GM12878 (cell line): ENCODE measurements at regions not wholly inside any gene's neighbourhood (a gene's known extent, or its start where the extent isn't known, plus 50 kb on each side); places are given as distances from the start of the nearest gene placed in this dataset.

Experiments
- ATAC-seq: fragments of 200-7000 bp; cut with Tn5 transposase; 3 replicates; pipeline ENCODE4 v1.9.1; 2020; ENCODE audit warnings: mild to moderate bottlenecking, moderate library complexity
- BruUV-seq: library from RNA; stranded (reverse); fragments of 400-500 nt; replicated peaks from 2 replicates; lab custom pipeline; 2021; lab: Mats Ljungman, UMichigan
- CTCF ChIA-PET: fragments of 300-600 bp; sonication (Branson Sonifier 250); formaldehyde crosslinking; extraction: SDS; loops from one replicate; lab custom pipeline; 2021; ENCODE audit warnings: inconsistent platforms; lab: Yijun Ruan, JAX
- POLR2A ChIA-PET: fragments of 350-600 bp; formaldehyde crosslinking; extraction: SDS; loops from one replicate; lab custom pipeline; 2021; ENCODE audit warnings: inconsistent platforms; lab: Charles Lee
- RAD21 ChIA-PET: fragments of 300-600 bp; sonication (Branson Sonifier 250); formaldehyde crosslinking; loops from one replicate; lab custom pipeline; 2023; ENCODE audit warnings: antibody characterized with exemption; ENCODE audit not compliant: unreplicated experiment; lab: Charles Lee
- SMC1A ChIA-PET: fragments of 300-600 bp; sonication (Branson Sonifier 250); formaldehyde crosslinking; loops from one replicate; lab custom pipeline; 2023; ENCODE audit not compliant: unreplicated experiment, uncharacterized antibody; lab: Charles Lee
- DNase-seq: peaks from one replicate; pipeline ENCODE4 v3.0.0-alpha.2; 2011; ENCODE audit warnings: low read depth, low spot score
- FAIRE-seq: peaks from 3 replicates; lab custom pipeline; 2011; peaks lifted over from hg19 to GRCh38; lab: Jason Lieb, UNC
- H2AFZ ChIP-seq: 2 replicates; pipeline ENCODE4 v1.6.0; 2011; ENCODE audit warnings: low read depth, low read length, control low read depth; ENCODE audit not compliant: control insufficient read depth
- H3K27ac ChIP-seq: 2 replicates; pipeline ENCODE4 v1.5.1; 2011; ENCODE audit warnings: control low read depth; ENCODE audit not compliant: control insufficient read depth, insufficient read depth
- H3K27me3 ChIP-seq, 2 experiments: replicated peaks in 1 of 2; 2 replicates each; pipeline versions ENCODE4 v1.6.0 to v1.6.1; 2011; ENCODE audit warnings: low read length in 1 of 2; ENCODE audit not compliant: control insufficient read depth in 2 of 2, insufficient read depth in 2 of 2
- H3K36me3 ChIP-seq, 2 experiments: 2 replicates each; pipeline ENCODE4 v1.5.1; 2011; ENCODE audit warnings: low read length in 1 of 2; ENCODE audit not compliant: control insufficient read depth in 2 of 2, insufficient read depth in 2 of 2
- H3K4me1 ChIP-seq: 2 replicates; pipeline ENCODE4 v1.6.1; 2011; ENCODE audit warnings: mild to moderate bottlenecking, low read length, moderate library complexity, mixed read lengths; ENCODE audit not compliant: control insufficient read depth, insufficient read depth
- H3K4me2 ChIP-seq: 2 replicates; pipeline ENCODE4 v1.6.0; 2011; ENCODE audit warnings: control low read depth; ENCODE audit not compliant: control insufficient read depth, insufficient read depth
- H3K4me3 ChIP-seq: fragments of 200-600 bp; sonication (generic); 2 replicates; pipeline ENCODE4 v1.5.1; 2016
- H3K79me2 ChIP-seq: 2 replicates; pipeline ENCODE4 v1.6.0; 2011; ENCODE audit warnings: low read length; ENCODE audit not compliant: control insufficient read depth, insufficient read depth
- H3K9ac ChIP-seq: 2 replicates; pipeline ENCODE4 v1.8.0; 2011; ENCODE audit warnings: low read length, control low read depth, mixed read lengths; ENCODE audit not compliant: control insufficient read depth, insufficient read depth
- H3K9me3 ChIP-seq: replicated peaks from 3 replicates; pipeline ENCODE4 v1.5.1; 2011; ENCODE audit warnings: mild to moderate bottlenecking, low read length; ENCODE audit not compliant: control insufficient read depth, insufficient read depth
- H4K20me1 ChIP-seq: 2 replicates; pipeline ENCODE4 v1.6.0; 2011; ENCODE audit not compliant: control insufficient read depth, insufficient read depth
- CTCF ChIP-seq, 3 experiments: IDR thresholded peaks in 2 of 3; conservative IDR thresholded peaks in 1 of 3; 2 replicates each; pipeline ENCODE4 v1.5.1; 2011; ENCODE audit warnings: low read depth in 3 of 3, low read length in 3 of 3, mild to moderate bottlenecking in 3 of 3, control low read depth in 2 of 3, moderate library complexity in 2 of 3, inconsistent platforms in 1 of 3, mixed read lengths in 1 of 3; ENCODE audit not compliant: control insufficient read depth in 2 of 3, insufficient read depth in 1 of 3; ENCODE audit errors: extremely low read depth in 1 of 3
- IRF4 ChIP-seq: IDR thresholded peaks from 2 replicates; pipeline ENCODE4 v1.6.1; 2011; ENCODE audit warnings: low read depth, low read length
- KAT2A ChIP-seq: conservative IDR thresholded peaks from 2 replicates; pipeline ENCODE4 v1.6.1; 2011; ENCODE audit warnings: low read depth, low read length; ENCODE audit not compliant: control insufficient read depth
- RAD21 ChIP-seq: IDR thresholded peaks from 2 replicates; pipeline ENCODE4 v1.6.1; 2011; ENCODE audit warnings: mild to moderate bottlenecking, low read depth, low read length, moderate library complexity; ENCODE audit not compliant: insufficient read depth
- RELA ChIP-seq: fragments of 450-650 bp; IDR thresholded peaks from 2 replicates; pipeline ENCODE4 v1.8.0; 2014; ENCODE audit warnings: borderline replicate concordance; ENCODE audit not compliant: partially characterized antibody
- SMARCA5 ChIP-seq: fragments of 450-650 bp; IDR thresholded peaks from 2 replicates; pipeline ENCODE4 v1.6.1; 2017; ENCODE audit warnings: mild to moderate bottlenecking
- SMC3 ChIP-seq: IDR thresholded peaks from 2 replicates; pipeline ENCODE4 v1.6.1; 2011; ENCODE audit warnings: low read length, improper control_type of control experiment, borderline replicate concordance
- YY1 ChIP-seq: IDR thresholded peaks from 2 replicates; pipeline ENCODE4 v1.6.1; 2011; ENCODE audit warnings: low read depth, mild to moderate bottlenecking, low read length
- WGBS: methylation state at CpG from one replicate; pipeline ENCODE4 v1.1.6; 2016; ENCODE audit warnings: low lambda C conversion rate; ENCODE audit not compliant: insufficient replicate concordance, insufficient coverage; ENCODE audit errors: missing lambda C conversion rate; 5-methylcytosine and 5-hydroxymethylcytosine counted together
- in situ Hi-C: fragments of 300-500 bp; cut with MboI; formaldehyde crosslinking; loops from 9 replicates; pipeline ENCODE4 v1.14.3; 2018; ENCODE audit warnings: mixed read lengths
- intact Hi-C: fragments of 100-400 bp; cut with micrococcal nuclease; formaldehyde crosslinking; loops from one replicate; pipeline ENCODE4 v1.14.2; 2022; ENCODE audit not compliant: unreplicated experiment
- TF ChIP-seq, protein P1 (sequence below): fragments of 450-650 bp; IDR thresholded peaks from 2 replicates; pipeline ENCODE4 v1.6.1; 2016; ENCODE audit warnings: mild to moderate bottlenecking
- TF ChIP-seq, protein P2 (sequence below): IDR thresholded peaks from 2 replicates; pipeline ENCODE4 v1.6.1; 2012; ENCODE audit warnings: low read depth, low read length, improper control_type of control experiment
- TF ChIP-seq, protein P3 (sequence below): IDR thresholded peaks from 2 replicates; pipeline ENCODE4 v1.6.1; 2011; ENCODE audit warnings: low read depth, mild to moderate bottlenecking, low read length, moderate library complexity, borderline replicate concordance; ENCODE audit errors: extremely low read depth

DNA sequence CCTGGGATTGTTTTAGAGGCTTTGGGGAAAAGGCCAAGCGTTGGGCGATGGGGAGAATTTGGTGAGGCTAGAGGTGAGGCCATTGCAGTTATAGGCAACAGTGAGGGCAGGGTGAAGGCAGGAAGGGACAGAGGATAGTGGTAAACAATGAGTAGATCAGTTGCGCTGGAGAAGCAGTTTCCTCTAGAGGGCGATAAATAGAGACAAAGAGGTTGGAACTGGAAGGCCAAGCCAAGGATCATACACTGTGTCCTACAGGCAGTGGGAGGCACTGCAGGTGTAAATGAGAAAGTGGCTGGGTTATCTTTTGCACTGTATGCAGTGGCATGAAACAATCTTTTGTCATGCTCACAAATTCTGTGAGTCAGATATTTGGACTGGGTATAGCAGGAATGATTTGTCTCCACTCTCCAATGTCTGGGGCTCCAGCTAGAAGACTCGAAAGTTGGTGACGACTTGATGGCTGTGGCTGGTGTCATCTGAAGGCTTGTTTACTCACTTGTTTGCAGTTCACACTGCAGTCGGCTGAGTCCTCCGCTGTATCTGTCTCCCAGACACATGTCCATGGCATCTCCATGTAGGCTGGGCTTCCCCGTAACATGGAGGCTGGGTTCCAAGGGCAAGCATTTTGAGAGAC is 82.1 kb downstream of the TNP1 start:
- H4K20me1 ChIP-seq = no peaks in the 10 kb centered on the region
- RAD21 ChIA-PET = no interaction called here
- SMC1A ChIA-PET = interaction anchor here (0.7 kb wide), 1 partner anchor 79 kb away, joined by 3 read pairs; no protein-coding TSS in a partner anchor
- BruUV-seq = no TSS peak
- H2AFZ ChIP-seq = no peak overlapping the region
- no peak overlapping the region for H3K4me2 ChIP-seq
- no peaks in the 10 kb centered on the region for H3K79me2 ChIP-seq
- intact Hi-C loops = loop anchor here (1.0 to 2.0 kb wide), 3 partner anchors 389 to 936 kb away; no protein-coding TSS in a partner anchor
- FAIRE-seq = peak; percentile 91
- in situ Hi-C loops = no loop called here
- H3K4me3 ChIP-seq = no peak overlapping the region
- peak; percentile 27 for DNase-seq
- POLR2A ChIA-PET = no interaction called here
- 46% methylated on average over 9 of the region's 9 CpGs for WGBS
- TF ChIP-seq SMARCA5 (0 out of 2 replicates have a peak, but pooled peaks have one; percentile 41), RELA (no peak), RAD21 (peak; percentile 63), YY1 (peak; percentile 41; the same call in 1 of the 2 replicates), KAT2A (no peak), SMC3 (peak; percentile 54), CTCF (IDR thresholded peaks at IDR 0.05 in 2 of 3, conservative IDR thresholded peaks at IDR 0.05 in 1 of 3; ENCODE audit: control insufficient read depth in 2 of 3, extremely low read depth in 1 of 3, insufficient read depth in 1 of 3, low read depth in 3 of 3, low read length in 3 of 3) (peak; percentile 74 to 87 (median 82)), IRF4 (0 out of 2 replicates have a peak, but pooled peaks have one; percentile 18)
- TF ChIP-seq, protein P1, sequence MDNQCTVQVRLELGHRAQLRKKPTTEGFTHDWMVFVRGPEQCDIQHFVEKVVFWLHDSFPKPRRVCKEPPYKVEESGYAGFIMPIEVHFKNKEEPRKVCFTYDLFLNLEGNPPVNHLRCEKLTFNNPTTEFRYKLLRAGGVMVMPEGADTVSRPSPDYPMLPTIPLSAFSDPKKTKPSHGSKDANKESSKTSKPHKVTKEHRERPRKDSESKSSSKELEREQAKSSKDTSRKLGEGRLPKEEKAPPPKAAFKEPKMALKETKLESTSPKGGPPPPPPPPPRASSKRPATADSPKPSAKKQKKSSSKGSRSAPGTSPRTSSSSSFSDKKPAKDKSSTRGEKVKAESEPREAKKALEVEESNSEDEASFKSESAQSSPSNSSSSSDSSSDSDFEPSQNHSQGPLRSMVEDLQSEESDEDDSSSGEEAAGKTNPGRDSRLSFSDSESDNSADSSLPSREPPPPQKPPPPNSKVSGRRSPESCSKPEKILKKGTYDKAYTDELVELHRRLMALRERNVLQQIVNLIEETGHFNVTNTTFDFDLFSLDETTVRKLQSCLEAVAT = no peak
- TF ChIP-seq, protein P2, sequence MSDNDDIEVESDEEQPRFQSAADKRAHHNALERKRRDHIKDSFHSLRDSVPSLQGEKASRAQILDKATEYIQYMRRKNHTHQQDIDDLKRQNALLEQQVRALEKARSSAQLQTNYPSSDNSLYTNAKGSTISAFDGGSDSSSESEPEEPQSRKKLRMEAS = no peak
- TF ChIP-seq, protein P3, sequence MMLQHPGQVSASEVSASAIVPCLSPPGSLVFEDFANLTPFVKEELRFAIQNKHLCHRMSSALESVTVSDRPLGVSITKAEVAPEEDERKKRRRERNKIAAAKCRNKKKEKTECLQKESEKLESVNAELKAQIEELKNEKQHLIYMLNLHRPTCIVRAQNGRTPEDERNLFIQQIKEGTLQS = no peak
- no peaks in the 10 kb centered on the region for H3K9me3 ChIP-seq
- no peaks in the 10 kb centered on the region for H3K36me3 ChIP-seq
- peak; percentile 100 for ATAC-seq
- H3K27me3 ChIP-seq = peaks cover 0 to 4% of the 10 kb centered on the region in 2 experiments; a peak in 1 of 4 replicates
- no peak overlapping the region for H3K9ac ChIP-seq
- H3K27ac ChIP-seq = no peak overlapping the region
- CTCF ChIA-PET = interaction anchor here (0.6 kb wide), 1 partner anchor 388 kb away, joined by 3 read pairs; no protein-coding TSS in a partner anchor
- no peaks in the 10 kb centered on the region for H3K4me1 ChIP-seq
